Fibroblast of lung (primary cell): ENCODE measurements at regions not wholly inside any gene's neighbourhood (a gene's known extent, or its start where the extent isn't known, plus 50 kb on each side); places are given as distances from the start of the nearest gene placed in this dataset.

Experiments used
- EZH2 ChIP-seq: IDR thresholded peaks from 2 replicates; pipeline ENCODE4 v1.5.1; 2012; ENCODE audit warnings: low read length, control low read depth, mild to moderate bottlenecking; ENCODE audit errors: missing control alignments
- TF ChIP-seq, protein P1 (sequence below), 2 donors: IDR thresholded peaks in 1 of 2; conservative IDR thresholded peaks in 1 of 2; 1 replicate in 1 of 2; 2 replicates in 1 of 2; pipeline ENCODE4 v1.5.1; 2011 to 2012; ENCODE audit warnings: low read length in 2 of 2, control low read depth in 1 of 2, inconsistent platforms in 1 of 2, low read depth in 1 of 2, mild to moderate bottlenecking in 1 of 2

DNA sequence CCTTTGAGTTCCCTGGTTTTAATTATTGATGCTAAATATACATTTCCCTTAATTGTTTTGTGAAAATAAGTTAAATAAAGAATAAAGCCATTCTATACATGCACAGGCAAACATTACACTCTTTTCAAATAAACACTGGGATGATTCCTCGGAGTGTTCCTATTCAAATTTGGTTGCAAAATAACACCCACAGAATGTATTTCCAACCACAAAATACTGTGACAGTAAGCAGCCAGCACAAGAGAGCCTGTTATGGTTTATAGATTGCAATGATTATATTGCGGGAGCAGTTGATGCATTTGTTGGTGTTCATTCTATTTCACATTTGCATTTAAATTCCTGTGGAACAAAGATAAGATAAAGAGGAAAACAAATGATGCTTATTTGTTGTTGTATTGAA lies 632.6 kb upstream of the WWC1 start:
- TF ChIP-seq, protein P1, sequence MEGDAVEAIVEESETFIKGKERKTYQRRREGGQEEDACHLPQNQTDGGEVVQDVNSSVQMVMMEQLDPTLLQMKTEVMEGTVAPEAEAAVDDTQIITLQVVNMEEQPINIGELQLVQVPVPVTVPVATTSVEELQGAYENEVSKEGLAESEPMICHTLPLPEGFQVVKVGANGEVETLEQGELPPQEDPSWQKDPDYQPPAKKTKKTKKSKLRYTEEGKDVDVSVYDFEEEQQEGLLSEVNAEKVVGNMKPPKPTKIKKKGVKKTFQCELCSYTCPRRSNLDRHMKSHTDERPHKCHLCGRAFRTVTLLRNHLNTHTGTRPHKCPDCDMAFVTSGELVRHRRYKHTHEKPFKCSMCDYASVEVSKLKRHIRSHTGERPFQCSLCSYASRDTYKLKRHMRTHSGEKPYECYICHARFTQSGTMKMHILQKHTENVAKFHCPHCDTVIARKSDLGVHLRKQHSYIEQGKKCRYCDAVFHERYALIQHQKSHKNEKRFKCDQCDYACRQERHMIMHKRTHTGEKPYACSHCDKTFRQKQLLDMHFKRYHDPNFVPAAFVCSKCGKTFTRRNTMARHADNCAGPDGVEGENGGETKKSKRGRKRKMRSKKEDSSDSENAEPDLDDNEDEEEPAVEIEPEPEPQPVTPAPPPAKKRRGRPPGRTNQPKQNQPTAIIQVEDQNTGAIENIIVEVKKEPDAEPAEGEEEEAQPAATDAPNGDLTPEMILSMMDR (conservative IDR thresholded peaks at IDR 0.05 in 1 of 2, IDR thresholded peaks at IDR 0.05 in 1 of 2; ENCODE audit: low read depth in 1 of 2, low read length in 2 of 2) = no peak
- TF ChIP-seq EZH2 = no peak
